Tongue (tissue), 1 donor: ENCODE measurements at regions not wholly inside any gene's neighbourhood (a gene's known extent, or its start where the extent isn't known, plus 50 kb on each side); places are given as distances from the start of the nearest gene placed in this dataset.
"Not testable (repeated sequence)": the region's sequence is repeated elsewhere in the genome, so short reads cannot be mapped to it uniquely, and the experiment has no call there.

Experiments used
- DNase-seq: peaks from one replicate; pipeline ENCODE4 v3.0.0-alpha.2; 2015

GRCh38 chr2:234275515-234275914 is 221.4 kb downstream of the ARL4C start:
- DNase-seq, result no peak

- DNase-seq, result no peak
Observed at GRCh38 chr2:234273887-234274584, 222.8 kb downstream of the ARL4C start.

- no peak for DNase-seq
Observed at GRCh38 chr2:234272069-234272850, 221.8 kb downstream of the SPP2 start.

- no peak for DNase-seq
Observed at GRCh38 chr2:234271338-234271737, 220.8 kb downstream of the SPP2 start.

GRCh38 chr2:234269769-234270204 is 219.3 kb downstream of the SPP2 start:
- DNase-seq, result no peak

GRCh38 chr2:234267534-234267933 is 217.0 kb downstream of the SPP2 start:
- DNase-seq, result no peak

- no peak for DNase-seq
Observed at GRCh38 chr2:234266952-234267351, 216.4 kb downstream of the SPP2 start.

- no peak for DNase-seq
Observed at GRCh38 chr2:234265206-234265605, 214.7 kb downstream of the SPP2 start.

GRCh38 chr2:234261736-234262135 is 211.2 kb downstream of the SPP2 start:
- DNase-seq, result no peak

GRCh38 chr2:234259440-234259839 is 208.9 kb downstream of the SPP2 start:
- no peak for DNase-seq

GRCh38 chr2:234258562-234259141 is 208.2 kb downstream of the SPP2 start:
- no peak for DNase-seq

GRCh38 chr2:234257859-234258561 is 207.5 kb downstream of the SPP2 start:
- DNase-seq, result peak; percentile 47

- no peak for DNase-seq
Observed at GRCh38 chr2:234256516-234256915, 206.0 kb downstream of the SPP2 start.

GRCh38 chr2:234254783-234255521 is 204.4 kb downstream of the SPP2 start:
- DNase-seq, result no peak

GRCh38 chr2:234252772-234253171 is 202.3 kb downstream of the SPP2 start:
- DNase-seq, result no peak

- no peak for DNase-seq
Observed at GRCh38 chr2:234251326-234252271, 201.1 kb downstream of the SPP2 start.

GRCh38 chr2:234250926-234251325 is 200.4 kb downstream of the SPP2 start:
- DNase-seq, result no peak

- peak; percentile 4 for DNase-seq
Observed at GRCh38 chr2:234249873-234250272, 199.4 kb downstream of the SPP2 start.

- DNase-seq, result no peak
Observed at GRCh38 chr2:234249034-234249735, 198.7 kb downstream of the SPP2 start.

- DNase-seq, result not testable (repeated sequence)
Observed at GRCh38 chr2:234248213-234248710, 197.8 kb downstream of the SPP2 start.
